Stimulated activated CD4-positive, alpha-beta T cell treated with anti-CD3 and anti-CD28 coated beads, TNF-alpha, amount 100 ng/mL, for 24 hours (primary cell): ENCODE measurements at regions not wholly inside any gene's neighbourhood (a gene's known extent, or its start where the extent isn't known, plus 50 kb on each side); places are given as distances from the start of the nearest gene placed in this dataset.
"Not testable (repeated sequence)": the region's sequence is repeated elsewhere in the genome, so short reads cannot be mapped to it uniquely, and the experiment has no call there.

ENCODE experiments used
- DNase-seq, 3 experiments: peaks; one replicate each; pipeline ENCODE4 v3.0.0-alpha.2; 2020; ENCODE audit warnings: low read depth in 3 of 3

- DNase-seq: no peak
Measured at GRCh38 chr12:131598717-131599116, 112.2 kb upstream of the SFSWAP start.

- no peak for DNase-seq
Measured at GRCh38 chr12:131599190-131600159, 111.4 kb upstream of the SFSWAP start.

- no peak for DNase-seq
Measured at GRCh38 chr12:131600160-131600532, 110.7 kb upstream of the SFSWAP start.

GRCh38 chr12:131601499-131601898, 109.4 kb upstream of the SFSWAP start:
- DNase-seq: not testable (repeated sequence)

GRCh38 chr12:131603106-131603938, 107.6 kb upstream of the SFSWAP start:
- DNase-seq: no peak

- DNase-seq: peak in 1 of 3 experiments; percentile 29
Measured at GRCh38 chr12:131603939-131604795, 106.7 kb upstream of the SFSWAP start.

- DNase-seq: no peak
Measured at GRCh38 chr12:131604859-131605258, 106.0 kb upstream of the SFSWAP start.

GRCh38 chr12:131605304-131605829, 105.5 kb upstream of the SFSWAP start:
- no peak for DNase-seq

GRCh38 chr12:131606218-131606901, 104.5 kb upstream of the SFSWAP start:
- no peak for DNase-seq

GRCh38 chr12:131607658-131608447, 103.0 kb upstream of the SFSWAP start:
- no peak for DNase-seq

GRCh38 chr12:131608740-131609690, 101.9 kb upstream of the SFSWAP start:
- peak; percentile 33 to 57 (median 42) for DNase-seq

GRCh38 chr12:131609762-131610161, 101.1 kb upstream of the SFSWAP start:
- no peak for DNase-seq

- DNase-seq: no peak
Measured at GRCh38 chr12:131610181-131610580, 100.7 kb upstream of the SFSWAP start.

GRCh38 chr12:131610891-131611290, 100.0 kb upstream of the SFSWAP start:
- no peak for DNase-seq

GRCh38 chr12:131611416-131612091, 99.3 kb upstream of the SFSWAP start:
- no peak for DNase-seq

- DNase-seq: no peak
Measured at GRCh38 chr12:131612092-131612755, 98.7 kb upstream of the SFSWAP start.

- no peak for DNase-seq
Measured at GRCh38 chr12:131613186-131613585, 97.7 kb upstream of the SFSWAP start.

- no peak for DNase-seq
Measured at GRCh38 chr12:131613678-131614077, 97.2 kb upstream of the SFSWAP start.
